OCI-LY7 (cell line): ENCODE measurements at regions not wholly inside any gene's neighbourhood (a gene's known extent, or its start where the extent isn't known, plus 50 kb on each side); places are given as distances from the start of the nearest gene placed in this dataset.

Experiments used
- BruUV-seq: library from RNA; stranded (reverse); fragments of 400-500 nt; replicated peaks from 2 replicates; lab custom pipeline; 2021; lab: Mats Ljungman, UMichigan
- CTCF ChIA-PET: fragments of 300-600 bp; sonication (Branson Sonifier 250); formaldehyde crosslinking; loops from one replicate; lab custom pipeline; 2022; ENCODE audit warnings: antibody characterized with exemption; ENCODE audit not compliant: unreplicated experiment; lab: Charles Lee
- POLR2A ChIA-PET: fragments of 300-600 bp; sonication (Branson Sonifier 250); formaldehyde crosslinking; loops from one replicate; lab custom pipeline; 2022; ENCODE audit warnings: antibody characterized with exemption; lab: Charles Lee
- DNase-seq: peaks from one replicate; pipeline ENCODE4 v3.0.0-alpha.2; 2015; ENCODE audit warnings: low spot score
- H2AFZ ChIP-seq: fragments of 200-600 bp; sonication (generic), shearing (Covaris generic); 2 replicates; pipeline ENCODE4 v1.6.1; 2014; ENCODE audit warnings: mild to moderate bottlenecking, antibody characterized with exemption, low read length, moderate library complexity
- H3K27ac ChIP-seq: fragments of 200-600 bp; sonication (generic); 2 replicates; pipeline ENCODE4 v1.5.1; 2014; ENCODE audit warnings: mixed run types, low read depth, mild to moderate bottlenecking, moderate library complexity, low read length, inconsistent platforms; ENCODE audit not compliant: poor library complexity, severe bottlenecking
- H3K36me3 ChIP-seq: fragments of 200-600 bp; sonication (generic); 2 replicates; pipeline ENCODE4 v1.6.1; 2014; ENCODE audit warnings: mild to moderate bottlenecking, antibody characterized with exemption, low read length, moderate library complexity, mixed read lengths; ENCODE audit not compliant: insufficient read depth
- H3K4me1 ChIP-seq: fragments of 200-600 bp; sonication (generic); 2 replicates; pipeline ENCODE4 v1.5.1; 2014; ENCODE audit warnings: mild to moderate bottlenecking, low read length; ENCODE audit not compliant: insufficient read depth, poor library complexity, severe bottlenecking
- H3K4me2 ChIP-seq: fragments of 200-600 bp; sonication (generic); 2 replicates; pipeline ENCODE4 v1.6.1; 2014; ENCODE audit warnings: mild to moderate bottlenecking, low read length
- H3K4me3 ChIP-seq: fragments of 200-600 bp; sonication (generic); 2 replicates; pipeline ENCODE4 v1.5.1; 2014; ENCODE audit warnings: mild to moderate bottlenecking, low read depth, low read length; ENCODE audit not compliant: poor library complexity, severe bottlenecking
- H3K79me2 ChIP-seq: fragments of 200-600 bp; sonication (generic); 2 replicates; pipeline ENCODE4 v1.6.1; 2016; ENCODE audit warnings: low read depth, mild to moderate bottlenecking, low read length, moderate library complexity, mixed read lengths; ENCODE audit not compliant: insufficient read depth
- H3K9me2 ChIP-seq: fragments of 200-600 bp; sonication (generic); 2 replicates; pipeline ENCODE4 v1.6.1; 2016; ENCODE audit warnings: mild to moderate bottlenecking, low read length, mixed read lengths; ENCODE audit not compliant: insufficient read depth
- H3K9me3 ChIP-seq: fragments of 200-600 bp; sonication (generic); 2 replicates; pipeline ENCODE4 v1.6.1; 2014; ENCODE audit warnings: mild to moderate bottlenecking, mixed run types, low read length, mixed read lengths
- H4K20me1 ChIP-seq: fragments of 200-600 bp; sonication (generic); 2 replicates; pipeline ENCODE4 v1.6.1; 2014; ENCODE audit warnings: mild to moderate bottlenecking, antibody characterized with exemption, low read length, moderate library complexity, mixed read lengths; ENCODE audit not compliant: insufficient read depth
- EZH2phosphoT487 ChIP-seq: fragments of 200-600 bp; sonication (generic); IDR thresholded peaks from 2 replicates; pipeline ENCODE4 v1.6.1; 2018; ENCODE audit warnings: low read depth, borderline replicate concordance, mild to moderate bottlenecking, mixed run types, antibody characterized with exemption, low read length, moderate library complexity, mixed read lengths
- intact Hi-C: fragments of 100-400 bp; cut with micrococcal nuclease; formaldehyde crosslinking; loops from one replicate; pipeline ENCODE4 v1.10.0; 2022; ENCODE audit not compliant: unreplicated experiment
- TF ChIP-seq, protein P1 (sequence below): fragments of 200-600 bp; sonication (generic); conservative IDR thresholded peaks from 2 replicates; pipeline ENCODE4 v1.5.1; 2014; ENCODE audit warnings: mild to moderate bottlenecking, antibody characterized with exemption, low read length, moderate library complexity, mixed read lengths

GRCh38 chr18:28657961-28658360 lies 481.0 kb upstream of the CDH2 start:
- no peak for TF ChIP-seq EZH2phosphoT487
- TF ChIP-seq, protein P1, sequence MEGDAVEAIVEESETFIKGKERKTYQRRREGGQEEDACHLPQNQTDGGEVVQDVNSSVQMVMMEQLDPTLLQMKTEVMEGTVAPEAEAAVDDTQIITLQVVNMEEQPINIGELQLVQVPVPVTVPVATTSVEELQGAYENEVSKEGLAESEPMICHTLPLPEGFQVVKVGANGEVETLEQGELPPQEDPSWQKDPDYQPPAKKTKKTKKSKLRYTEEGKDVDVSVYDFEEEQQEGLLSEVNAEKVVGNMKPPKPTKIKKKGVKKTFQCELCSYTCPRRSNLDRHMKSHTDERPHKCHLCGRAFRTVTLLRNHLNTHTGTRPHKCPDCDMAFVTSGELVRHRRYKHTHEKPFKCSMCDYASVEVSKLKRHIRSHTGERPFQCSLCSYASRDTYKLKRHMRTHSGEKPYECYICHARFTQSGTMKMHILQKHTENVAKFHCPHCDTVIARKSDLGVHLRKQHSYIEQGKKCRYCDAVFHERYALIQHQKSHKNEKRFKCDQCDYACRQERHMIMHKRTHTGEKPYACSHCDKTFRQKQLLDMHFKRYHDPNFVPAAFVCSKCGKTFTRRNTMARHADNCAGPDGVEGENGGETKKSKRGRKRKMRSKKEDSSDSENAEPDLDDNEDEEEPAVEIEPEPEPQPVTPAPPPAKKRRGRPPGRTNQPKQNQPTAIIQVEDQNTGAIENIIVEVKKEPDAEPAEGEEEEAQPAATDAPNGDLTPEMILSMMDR: no peak
- Histone ChIP-seq H3K4me2 (no peak overlapping the region), H3K36me3 (no peaks in the 10 kb centered on the region), H3K4me1 (no peaks in the 10 kb centered on the region), H2AFZ (no peak overlapping the region), H3K9me2 (no peaks in the 10 kb centered on the region), H3K27ac (no peak overlapping the region), H3K9me3 (no peaks in the 10 kb centered on the region), H3K4me3 (no peak overlapping the region), H3K79me2 (no peaks in the 10 kb centered on the region), H4K20me1 (no peaks in the 10 kb centered on the region)
- ChIA-PET POLR2A (no interaction called here), CTCF (no interaction called here)
- no peak for DNase-seq
- intact Hi-C loops: no loop called here
- no TSS peak for BruUV-seq

GRCh38 chr18:28652654-28653053 lies 475.7 kb upstream of the CDH2 start:
- H3K79me2 ChIP-seq: no peaks in the 10 kb centered on the region
- no peak overlapping the region for H3K4me2 ChIP-seq
- H3K9me2 ChIP-seq: no peaks in the 10 kb centered on the region
- H3K9me3 ChIP-seq: no peaks in the 10 kb centered on the region
- ChIA-PET POLR2A (no interaction called here), CTCF (no interaction called here)
- TF ChIP-seq, protein P1: no peak
- no peak for TF ChIP-seq EZH2phosphoT487
- H3K4me3 ChIP-seq: no peak overlapping the region
- no peaks in the 10 kb centered on the region for H4K20me1 ChIP-seq
- BruUV-seq: no TSS peak
- no peaks in the 10 kb centered on the region for H3K4me1 ChIP-seq
- no peaks in the 10 kb centered on the region for H3K36me3 ChIP-seq
- no peak overlapping the region for H3K27ac ChIP-seq
- H2AFZ ChIP-seq: no peak overlapping the region
- intact Hi-C loops: no loop called here
- no peak for DNase-seq

GRCh38 chr18:28651298-28651697 lies 474.4 kb upstream of the CDH2 start:
- Histone ChIP-seq H3K9me2 (no peaks in the 10 kb centered on the region), H3K4me1 (no peaks in the 10 kb centered on the region), H3K36me3 (no peaks in the 10 kb centered on the region), H3K27ac (no peak overlapping the region), H2AFZ (no peak overlapping the region), H4K20me1 (no peaks in the 10 kb centered on the region), H3K79me2 (no peaks in the 10 kb centered on the region), H3K4me3 (no peak overlapping the region), H3K4me2 (no peak overlapping the region), H3K9me3 (no peaks in the 10 kb centered on the region)
- no TSS peak for BruUV-seq
- TF ChIP-seq, protein P1: no peak
- no peak for TF ChIP-seq EZH2phosphoT487
- CTCF ChIA-PET: no interaction called here
- no peak for DNase-seq
- intact Hi-C loops: no loop called here
- POLR2A ChIA-PET: interaction anchor here (0.5 kb wide), 1 partner anchor 190 kb away, joined by 3 read pairs; no protein-coding TSS in a partner anchor
